ENCODE measurements at regions not wholly inside any gene's neighbourhood (a gene's known extent, or its start where the extent isn't known, plus 50 kb on each side); places are given as distances from the start of the nearest gene placed in this dataset.
A peak's percentile ranks its signal among the peaks of the same experiment; 100 is the strongest.

DNA sequence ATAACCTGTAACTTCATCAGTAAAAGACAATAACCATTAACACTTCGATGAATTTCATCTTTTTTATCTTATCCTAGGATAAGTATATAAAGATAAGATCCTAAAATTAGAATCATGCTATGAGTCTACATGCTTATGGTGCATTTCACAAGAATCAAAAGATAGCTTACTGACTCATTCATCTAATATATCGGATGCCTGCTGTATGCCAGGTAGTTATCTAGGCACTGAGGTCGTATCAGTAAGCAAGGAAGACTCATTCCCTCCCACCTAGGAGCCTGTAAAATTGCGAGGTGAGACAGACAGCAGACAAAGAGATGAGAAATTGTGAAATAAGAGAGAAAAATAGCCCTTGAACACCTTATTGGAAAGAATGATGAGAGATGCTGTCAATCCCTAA is 240.6 kb upstream of the ADAMTSL1 start:
- DNase-seq (ENCODE audit: low spot score), result no peak

DNA sequence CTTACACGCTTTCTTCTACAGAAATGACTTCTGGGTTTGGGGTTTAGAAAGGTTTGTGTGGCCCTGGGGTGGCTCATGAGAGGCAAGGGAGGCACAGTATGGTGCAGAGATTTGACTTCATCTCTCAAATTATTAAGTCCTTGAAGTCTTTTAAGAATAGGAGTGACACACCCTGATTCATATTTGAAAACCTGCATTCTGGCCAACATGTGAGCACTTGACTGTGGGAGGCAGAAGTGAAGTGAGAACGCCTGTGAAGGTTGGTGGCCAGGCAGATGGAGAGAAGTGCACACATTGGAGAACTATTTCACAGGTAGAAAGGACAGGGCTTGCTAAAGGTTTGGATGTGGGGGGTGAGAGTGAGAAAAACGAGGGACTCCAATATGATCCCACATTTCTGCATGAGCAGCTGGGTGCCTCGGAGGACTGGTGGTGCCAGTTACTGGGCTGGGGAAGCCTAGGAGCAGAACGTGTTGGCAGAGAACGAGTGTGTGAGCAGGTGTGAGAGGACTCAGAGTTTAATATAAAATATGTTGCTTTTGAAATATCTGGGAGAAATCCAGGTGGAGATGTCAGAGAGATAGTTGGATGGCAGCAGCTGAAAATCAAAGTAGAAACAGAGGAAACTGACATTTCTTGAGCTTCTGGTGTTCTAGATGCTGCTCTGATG is 240.0 kb upstream of the ADAMTSL1 start:
- no peak for DNase-seq (ENCODE audit: low spot score)

DNA sequence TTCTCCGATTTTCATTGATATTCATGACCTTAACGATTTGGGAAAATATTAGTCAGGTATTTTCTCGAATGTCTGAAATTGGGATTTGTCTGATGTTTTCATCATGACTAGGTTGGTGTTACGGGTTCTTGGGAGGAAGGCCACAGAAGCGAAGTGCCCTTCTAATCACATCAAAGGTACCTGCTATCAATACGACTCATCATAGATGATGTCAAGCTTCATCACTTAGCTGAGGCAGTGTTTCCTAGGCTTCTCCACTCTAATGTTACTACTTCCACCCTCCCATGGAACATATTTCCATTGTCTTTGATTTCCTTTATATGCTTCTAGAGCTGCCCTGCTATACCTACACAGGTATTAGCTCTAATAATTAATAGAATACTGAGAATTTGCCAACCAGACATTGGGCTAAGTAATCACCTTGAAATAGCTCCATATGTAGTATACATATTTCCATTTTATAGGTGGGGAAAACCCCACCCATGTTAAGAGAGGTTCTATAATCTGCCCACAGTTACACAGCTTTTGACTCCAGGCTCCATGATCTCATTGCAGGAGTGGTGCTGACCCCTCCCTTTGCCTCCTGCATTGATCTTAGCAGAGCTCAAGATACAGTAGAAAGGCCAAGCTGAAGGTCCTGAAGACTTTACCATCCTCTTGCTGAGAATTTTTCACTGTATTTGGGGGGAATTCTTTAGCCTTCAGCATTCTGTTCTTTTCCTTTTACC is 238.6 kb upstream of the ADAMTSL1 start:
- DNase-seq (ENCODE audit: low spot score), result no peak

DNA sequence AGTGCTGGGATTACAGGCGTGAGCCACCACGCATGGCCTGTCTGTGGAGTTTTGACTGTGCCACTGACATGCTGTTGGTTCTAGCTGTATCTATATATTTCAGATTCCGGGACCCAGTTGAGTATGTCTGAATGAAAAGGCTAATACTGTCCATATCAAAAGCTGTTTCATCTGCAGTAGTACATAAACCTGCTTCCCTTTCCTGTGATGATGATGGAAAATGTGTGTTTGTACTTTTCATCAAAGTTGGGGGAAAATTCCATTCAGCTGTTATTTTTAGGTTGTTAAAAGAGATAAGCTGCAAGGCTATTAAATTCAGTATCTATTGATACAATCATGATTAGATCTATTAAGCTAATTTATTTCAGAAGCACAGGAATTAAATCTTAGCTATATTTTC is 237.6 kb upstream of the ADAMTSL1 start:
- no peak for DNase-seq (ENCODE audit: low spot score)

GRCh38 chr9:18237776-18238175 is 236.2 kb upstream of the ADAMTSL1 start:
- no peak for DNase-seq (ENCODE audit: low spot score)

- no peak for DNase-seq (ENCODE audit: low spot score)
Measured at GRCh38 chr9:18238254-18238653, 235.7 kb upstream of the ADAMTSL1 start.

- no peak for DNase-seq (ENCODE audit: low spot score)
Measured at GRCh38 chr9:18238752-18239447, 235.1 kb upstream of the ADAMTSL1 start.

GRCh38 chr9:18240213-18240612 is 233.7 kb upstream of the ADAMTSL1 start:
- no peak for DNase-seq (ENCODE audit: low spot score)

- no peak for DNase-seq (ENCODE audit: low spot score)
Measured at GRCh38 chr9:18245911-18246310, 228.0 kb upstream of the ADAMTSL1 start.

- no peak for DNase-seq (ENCODE audit: low spot score)
Measured at GRCh38 chr9:18250053-18250452, 223.9 kb upstream of the ADAMTSL1 start.

- no peak for DNase-seq (ENCODE audit: low spot score)
Measured at GRCh38 chr9:18253950-18254349, 220.0 kb upstream of the ADAMTSL1 start.

- DNase-seq (ENCODE audit: low spot score), result peak; percentile 36
Measured at GRCh38 chr9:18255158-18255629, 218.8 kb upstream of the ADAMTSL1 start.

- no peak for DNase-seq (ENCODE audit: low spot score)
Measured at GRCh38 chr9:18255747-18256146, 218.2 kb upstream of the ADAMTSL1 start.

DNA sequence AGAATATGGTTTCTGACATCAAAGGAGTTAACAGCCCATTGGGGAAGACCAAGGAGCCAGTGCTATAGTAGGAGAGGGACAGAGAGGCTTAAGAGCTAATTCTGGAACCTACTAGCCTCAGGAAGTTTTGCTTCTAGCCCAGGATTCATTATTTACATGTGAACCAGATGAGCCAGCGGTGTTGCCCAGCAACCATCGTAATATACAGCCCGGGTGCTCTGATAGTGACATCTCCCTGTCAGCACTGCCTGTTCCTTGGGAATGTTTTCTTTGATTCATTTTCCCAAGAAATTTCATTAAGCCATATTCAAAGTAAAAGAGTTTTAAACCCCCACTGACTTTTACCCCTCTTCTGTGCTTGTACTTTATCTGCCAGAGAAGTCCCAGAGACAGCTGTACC is 217.4 kb upstream of the ADAMTSL1 start:
- peak; percentile 57 for DNase-seq (ENCODE audit: low spot score)

GRCh38 chr9:18260521-18260920 is 213.4 kb upstream of the ADAMTSL1 start:
- no peak for DNase-seq (ENCODE audit: low spot score)

DNA sequence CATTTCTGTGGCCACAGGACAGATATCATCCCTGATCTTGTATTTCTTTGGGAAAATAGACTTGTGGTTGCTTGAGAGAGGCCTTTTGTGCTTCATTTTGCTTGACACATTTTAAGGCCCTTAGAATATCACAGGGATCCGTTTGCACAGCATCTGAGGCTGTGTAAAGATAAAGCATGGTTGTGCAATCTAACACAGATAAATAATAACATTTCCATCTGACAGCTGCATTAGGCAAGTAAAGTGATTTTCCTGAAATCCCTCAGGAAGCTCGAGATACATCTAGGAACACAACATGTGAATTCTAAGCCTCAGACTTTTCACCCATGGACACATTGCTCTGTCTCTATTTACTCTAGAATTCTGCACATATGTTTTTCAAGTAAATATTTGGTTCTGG is 212.8 kb upstream of the ADAMTSL1 start:
- no peak for DNase-seq (ENCODE audit: low spot score)

GRCh38 chr9:18263377-18263776 is 210.6 kb upstream of the ADAMTSL1 start:
- DNase-seq (ENCODE audit: low spot score), result no peak

DNA sequence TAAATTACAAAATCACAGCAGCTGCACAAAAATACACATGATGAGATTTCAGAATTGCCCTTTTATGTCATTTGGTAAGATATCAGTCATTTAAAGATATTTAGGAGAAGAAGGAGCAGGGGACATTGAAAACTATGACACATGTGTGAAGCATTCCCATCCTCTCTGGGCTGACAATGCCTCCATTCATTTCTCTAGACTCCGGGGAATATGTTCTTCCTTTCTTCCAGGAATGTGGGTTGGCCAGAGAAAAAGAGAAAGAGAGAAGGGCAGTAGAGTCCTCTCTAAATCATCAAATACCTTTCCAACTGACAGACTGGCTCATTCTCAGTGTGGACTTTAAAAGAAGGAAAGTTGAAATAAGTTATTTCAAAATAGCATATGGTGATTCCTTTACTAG is 205.6 kb upstream of the ADAMTSL1 start:
- peak; percentile 37 for DNase-seq (ENCODE audit: low spot score)

GRCh38 chr9:18269561-18269960 is 204.4 kb upstream of the ADAMTSL1 start:
- DNase-seq (ENCODE audit: low spot score), result no peak

DNA sequence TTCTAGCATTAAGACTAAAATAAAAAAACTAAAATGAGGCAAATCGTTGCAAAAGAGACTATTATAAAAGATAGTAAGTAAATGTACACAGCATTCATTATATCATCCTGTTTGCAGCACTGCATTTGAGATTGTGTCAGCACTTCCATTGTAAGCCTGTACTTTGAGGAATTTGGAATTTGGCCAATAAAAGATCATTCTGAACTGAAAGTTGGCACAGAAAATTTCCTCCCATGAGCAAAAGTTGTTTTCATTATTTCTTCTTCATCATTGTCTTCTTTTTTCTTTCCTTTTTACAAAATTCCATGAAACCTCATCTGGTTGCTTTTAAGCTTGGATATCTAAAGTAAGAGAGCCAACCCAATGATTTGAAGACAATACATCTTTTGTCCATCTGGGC is 199.3 kb upstream of the ADAMTSL1 start:
- no peak for DNase-seq (ENCODE audit: low spot score)

DNA sequence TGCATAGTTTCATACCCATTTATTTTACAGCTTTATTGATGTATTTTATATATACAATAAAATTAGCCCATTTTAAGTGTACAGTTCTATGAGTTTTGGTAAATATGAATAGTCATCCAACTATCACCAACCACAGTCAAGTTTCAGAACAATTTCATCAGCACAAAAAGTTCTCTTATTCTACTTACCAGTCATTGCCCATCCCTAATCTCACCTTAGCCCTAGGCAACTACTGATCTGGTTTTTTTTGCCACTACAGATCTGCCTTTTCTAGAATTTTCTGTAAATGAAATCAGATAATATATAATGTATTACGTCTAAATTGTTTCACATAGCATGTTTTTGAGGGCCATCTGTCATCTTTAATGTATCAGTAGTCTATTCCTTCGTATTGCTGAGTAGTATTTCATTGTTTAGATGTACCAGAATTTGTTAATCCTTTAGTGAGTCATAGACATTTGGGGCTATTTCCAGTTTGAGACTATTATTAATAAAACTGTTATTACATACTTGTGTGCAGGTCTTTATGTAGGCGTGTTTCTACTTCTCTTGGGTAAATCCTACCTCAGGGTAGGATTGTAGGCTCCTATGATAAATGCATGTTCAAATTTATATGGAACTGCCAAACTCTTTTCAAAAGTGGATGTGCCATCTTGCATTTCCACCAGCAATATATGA is 198.5 kb upstream of the ADAMTSL1 start:
- DNase-seq (ENCODE audit: low spot score), result no peak

DNA sequence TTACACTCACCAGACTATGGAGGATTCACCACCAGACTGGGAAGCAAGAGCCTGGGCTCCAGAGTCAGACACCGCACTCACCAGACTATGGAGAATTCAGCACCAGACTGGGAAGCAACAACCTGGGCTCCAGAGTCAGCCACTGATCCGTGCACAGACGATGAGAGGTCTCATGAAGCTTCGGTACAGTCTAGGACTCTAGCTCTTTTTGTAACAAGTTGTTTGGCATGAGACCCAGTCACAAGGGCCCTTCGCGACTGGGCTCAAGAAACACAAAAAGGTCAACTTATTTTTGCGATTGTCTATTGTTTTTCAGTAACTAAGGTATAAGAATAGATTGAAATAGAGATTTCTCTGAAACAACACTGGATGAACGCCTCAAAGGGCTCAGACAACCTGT is 192.7 kb upstream of the ADAMTSL1 start:
- DNase-seq (ENCODE audit: low spot score), result no peak

GRCh38 chr9:18294229-18294628 is 179.7 kb upstream of the ADAMTSL1 start:
- no peak for DNase-seq (ENCODE audit: low spot score)
